CD4-positive, alpha-beta T cell treated with Interleukin-4 for 4 hours (primary cell): ENCODE measurements at regions not wholly inside any gene's neighbourhood (a gene's known extent, or its start where the extent isn't known, plus 50 kb on each side); places are given as distances from the start of the nearest gene placed in this dataset.

Source experiments
- DNase-seq: peaks from one replicate; pipeline ENCODE4 v3.0.0-alpha.2; 2020

DNA sequence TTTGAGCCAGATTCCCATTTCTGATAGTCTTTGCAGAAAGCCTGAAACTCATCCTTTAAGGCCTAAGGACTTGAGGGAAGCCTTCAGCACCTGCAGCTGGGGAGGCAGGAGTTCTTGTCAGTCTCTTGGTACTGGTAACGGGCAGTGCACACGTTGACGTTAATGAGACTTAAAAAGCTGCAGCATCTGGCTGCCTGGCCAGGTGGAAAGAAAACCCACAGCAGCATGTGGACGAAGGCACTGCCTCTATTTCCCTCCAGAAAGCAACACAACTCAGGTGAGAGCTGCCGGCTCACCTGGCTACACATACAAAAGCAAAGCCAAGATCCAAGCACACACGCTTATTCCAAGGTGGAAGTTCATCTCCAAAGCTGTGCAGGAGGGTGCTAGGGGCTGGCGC lies 178.8 kb downstream of the ANAPC1 start:
- DNase-seq: no peak

DNA sequence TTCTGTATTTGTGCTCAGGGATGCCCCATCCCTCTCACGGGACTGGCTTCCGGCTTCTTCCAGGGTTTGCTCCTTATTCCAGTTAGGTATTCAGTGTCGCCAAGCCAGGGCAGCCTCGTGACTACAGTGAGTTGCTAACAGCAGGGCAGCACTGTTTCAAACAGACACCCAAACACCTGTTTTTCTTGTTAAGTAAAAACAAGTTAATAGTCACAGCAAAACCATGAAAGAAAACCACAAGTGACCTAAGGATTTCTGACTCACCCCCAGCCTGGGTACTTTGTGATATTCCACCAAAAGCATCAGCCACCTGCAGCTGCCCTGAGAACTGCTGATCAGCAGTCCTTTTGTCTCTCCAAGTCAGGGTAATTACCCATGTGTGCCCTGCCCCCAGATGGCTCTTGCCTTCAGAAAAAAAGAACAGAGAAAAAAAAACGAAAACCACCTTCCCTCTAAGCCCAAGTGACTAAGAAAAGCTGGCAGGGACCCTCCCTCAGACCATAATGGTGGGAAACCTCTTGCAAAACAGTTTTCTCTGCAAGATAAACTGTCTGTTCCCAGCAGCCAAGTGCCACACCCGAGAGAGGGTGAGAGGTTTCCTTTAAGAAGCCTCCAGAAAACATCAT lies 178.2 kb downstream of the ANAPC1 start:
- peak; percentile 78 for DNase-seq

DNA sequence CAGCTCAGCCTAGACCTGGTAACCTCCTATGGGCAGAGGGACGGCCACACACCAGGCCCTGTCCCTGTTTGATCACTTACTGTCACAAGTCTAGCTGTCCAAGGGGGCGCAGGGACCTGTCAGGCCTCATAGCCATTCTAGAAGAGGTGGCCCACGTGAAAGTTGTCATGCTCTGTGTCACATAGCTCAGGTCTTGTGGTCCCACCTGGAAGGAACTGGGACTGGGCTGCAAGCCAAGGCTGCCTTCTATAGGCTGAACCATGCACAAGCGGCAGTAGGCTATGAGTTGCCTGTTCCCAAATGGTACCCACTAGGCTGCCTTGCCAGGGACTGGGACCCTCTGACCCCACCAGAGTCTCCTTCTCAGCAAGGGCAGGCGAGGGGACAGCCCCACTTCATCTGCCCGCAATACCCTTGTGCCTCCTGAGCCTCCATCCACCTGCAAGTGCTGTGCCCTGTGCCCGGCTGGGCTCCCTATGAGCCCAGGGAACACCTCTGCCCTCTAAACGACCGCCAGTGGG lies 177.5 kb downstream of the ANAPC1 start:
- DNase-seq: no peak

DNA sequence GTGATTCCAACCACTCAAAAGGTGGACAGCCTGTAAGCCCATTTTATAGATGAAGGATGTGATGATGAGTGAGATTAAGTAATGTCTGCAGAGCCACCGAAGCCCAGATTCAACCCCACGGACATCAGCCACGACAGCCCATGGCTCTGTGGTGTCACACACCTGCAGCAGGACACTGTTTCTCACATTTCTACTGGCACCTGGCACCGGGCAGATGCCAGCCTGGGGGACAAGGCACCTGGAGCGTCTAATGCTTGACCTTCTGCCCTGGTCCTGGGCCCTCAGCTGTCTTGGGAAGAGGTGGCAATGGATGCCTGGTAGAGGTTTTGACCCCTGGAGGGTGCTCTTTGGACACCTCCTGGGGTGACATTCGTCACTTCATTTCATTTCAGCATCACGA lies 176.3 kb downstream of the ANAPC1 start:
- no peak for DNase-seq

DNA sequence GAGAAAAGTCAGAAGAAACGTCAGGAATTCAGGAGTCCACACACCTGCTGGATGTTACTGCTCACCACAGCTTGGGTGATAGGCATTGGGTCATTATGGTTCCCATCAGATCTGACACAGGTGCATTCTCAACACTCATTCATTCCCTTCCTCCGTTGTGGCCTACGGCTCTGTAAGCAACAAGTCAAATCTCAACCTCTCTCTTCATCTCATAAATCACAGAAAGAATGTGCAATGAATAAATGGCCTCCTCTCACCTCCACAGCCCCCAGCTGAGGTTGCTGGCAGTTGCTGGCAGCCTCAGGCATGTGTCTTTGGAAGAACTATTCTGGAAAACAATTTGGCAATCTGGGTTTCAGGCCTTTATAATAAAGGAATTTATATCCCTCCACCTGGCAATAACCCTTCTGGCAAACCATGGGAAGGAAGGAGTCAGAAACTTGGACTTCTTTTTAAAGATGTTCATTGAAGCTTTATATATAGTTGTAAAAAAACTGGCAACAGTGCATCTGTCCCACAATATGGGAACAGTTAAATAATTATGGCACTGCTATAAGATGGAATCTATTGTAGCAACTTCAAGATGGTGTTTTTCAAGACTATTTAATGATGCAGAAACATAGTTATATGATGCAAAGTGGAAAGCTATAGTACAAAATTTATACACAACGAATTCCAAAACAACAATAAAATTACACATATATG lies 175.4 kb downstream of the ANAPC1 start:
- DNase-seq: no peak

DNA sequence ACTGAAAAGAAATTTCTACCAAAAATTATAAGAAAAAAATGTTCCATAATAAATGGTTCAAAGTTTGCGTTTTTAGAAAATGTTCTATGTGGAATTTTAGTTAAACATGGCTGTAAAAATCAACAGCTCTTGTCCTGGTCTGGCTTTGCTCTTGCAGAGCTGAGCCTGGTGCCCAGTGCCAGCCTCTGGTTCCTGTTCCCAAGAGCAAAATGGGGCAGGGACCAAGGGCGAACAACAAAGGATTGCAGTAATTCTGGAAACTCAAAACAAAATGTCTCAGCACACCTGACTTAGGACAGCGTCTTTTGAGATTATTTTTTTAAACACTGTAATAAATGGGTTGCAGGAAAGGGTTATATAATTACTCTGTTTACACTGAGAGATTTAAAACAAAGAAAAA lies 174.7 kb downstream of the ANAPC1 start:
- DNase-seq: no peak

DNA sequence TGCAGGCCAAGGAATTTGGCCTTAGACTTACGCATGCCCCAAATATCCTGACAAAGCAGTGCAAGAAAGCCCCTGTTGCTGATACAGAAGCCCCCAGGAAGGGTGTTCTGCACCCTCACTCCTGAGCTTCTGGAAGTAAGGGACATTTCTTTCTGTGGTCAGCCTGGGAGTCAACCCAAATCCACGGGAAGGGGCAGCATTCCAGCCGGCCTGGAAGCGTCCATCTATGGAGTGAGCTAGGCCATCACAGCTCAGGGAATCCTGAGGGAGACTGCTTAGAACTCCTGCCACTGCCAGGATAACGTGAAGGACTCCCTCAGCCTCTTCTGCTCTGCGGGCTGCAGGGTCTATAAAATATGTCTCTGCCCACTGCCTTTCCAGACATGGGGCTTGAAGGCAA lies 173.9 kb downstream of the ANAPC1 start:
- DNase-seq: no peak

DNA sequence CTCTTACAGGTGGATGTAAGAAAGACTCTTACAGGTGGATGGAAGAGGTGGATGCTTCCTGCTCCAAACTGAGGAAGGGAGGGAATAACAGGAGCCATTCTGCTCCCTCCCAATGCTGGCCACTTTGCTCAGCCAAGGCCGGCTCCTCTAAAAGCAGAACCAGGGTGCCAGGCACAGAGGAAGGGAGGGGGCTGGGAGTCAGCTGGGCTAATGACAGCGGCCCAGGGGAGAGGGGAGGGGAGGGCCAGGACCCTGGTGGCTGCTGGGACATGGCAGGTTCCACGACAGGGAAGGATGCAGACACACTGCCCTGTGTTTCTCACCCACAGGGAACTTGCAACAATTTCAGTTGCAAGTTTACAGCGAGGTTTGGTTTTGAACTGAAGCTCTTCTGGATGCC lies 173.4 kb downstream of the ANAPC1 start:
- no peak for DNase-seq

DNA sequence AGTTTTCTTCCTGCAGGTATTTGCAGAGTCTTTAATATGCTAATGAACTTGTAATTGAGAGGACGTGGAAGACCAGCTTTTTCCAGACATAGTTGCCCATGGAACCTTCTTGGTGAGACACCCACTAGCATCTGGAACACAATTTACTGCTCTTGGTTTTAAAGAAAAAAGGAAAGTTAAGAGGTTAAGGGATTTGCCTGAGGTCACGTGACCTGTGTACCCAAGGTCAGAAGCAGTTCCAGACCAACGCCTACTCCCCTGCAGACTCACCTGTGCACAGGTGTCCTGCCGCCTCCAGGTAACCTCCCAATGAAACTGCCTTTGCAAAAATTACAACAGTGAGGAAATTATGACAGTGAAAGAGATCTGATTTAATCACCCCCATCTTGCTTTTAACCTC lies 172.7 kb downstream of the ANAPC1 start:
- DNase-seq: no peak

DNA sequence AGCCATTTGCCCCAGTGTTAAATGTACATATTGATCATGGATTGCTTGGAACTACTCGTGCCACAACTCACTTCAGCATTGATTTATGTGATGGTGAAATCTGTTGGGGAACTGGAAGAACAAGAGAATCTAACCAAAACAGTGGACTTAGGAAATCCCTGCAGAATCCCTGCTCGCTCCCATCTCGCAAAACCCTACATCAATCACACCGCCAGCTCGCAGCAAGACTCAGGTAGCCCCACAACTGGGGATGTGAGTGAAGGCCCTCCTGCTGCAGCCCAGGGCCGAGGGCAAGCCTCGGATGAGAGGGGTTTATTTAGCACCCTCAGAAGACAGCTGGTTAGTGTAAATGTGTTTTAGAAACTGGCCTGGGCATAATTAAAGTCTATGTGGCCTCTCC lies 171.6 kb downstream of the ANAPC1 start:
- no peak for DNase-seq

DNA sequence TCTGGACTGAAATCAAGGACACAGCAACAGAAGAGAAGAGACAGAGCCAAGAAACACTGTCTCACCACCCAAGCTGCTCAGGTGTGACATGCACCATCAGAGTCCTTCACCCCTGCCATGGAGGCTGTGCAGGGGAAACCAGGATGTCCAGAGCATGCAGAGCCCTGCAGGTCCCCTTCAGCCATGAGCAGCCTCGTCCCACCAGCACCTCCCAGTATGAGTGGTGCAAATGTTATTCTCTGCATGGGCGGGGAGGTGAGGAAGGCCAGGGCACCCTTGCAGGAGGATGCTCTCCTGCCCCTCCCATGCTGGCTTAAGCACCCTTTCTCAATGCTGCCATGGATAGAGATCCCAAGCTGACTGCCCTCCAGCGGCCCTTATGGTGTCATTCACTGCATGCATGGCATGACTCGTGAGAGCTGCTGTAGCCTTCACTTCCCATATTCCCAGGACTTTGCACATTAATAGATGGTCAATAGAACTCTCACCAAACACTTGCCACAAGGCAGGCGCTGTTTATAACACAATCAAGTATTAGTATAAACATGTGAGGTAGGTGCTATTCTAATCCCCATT lies 171.0 kb downstream of the ANAPC1 start:
- no peak for DNase-seq

DNA sequence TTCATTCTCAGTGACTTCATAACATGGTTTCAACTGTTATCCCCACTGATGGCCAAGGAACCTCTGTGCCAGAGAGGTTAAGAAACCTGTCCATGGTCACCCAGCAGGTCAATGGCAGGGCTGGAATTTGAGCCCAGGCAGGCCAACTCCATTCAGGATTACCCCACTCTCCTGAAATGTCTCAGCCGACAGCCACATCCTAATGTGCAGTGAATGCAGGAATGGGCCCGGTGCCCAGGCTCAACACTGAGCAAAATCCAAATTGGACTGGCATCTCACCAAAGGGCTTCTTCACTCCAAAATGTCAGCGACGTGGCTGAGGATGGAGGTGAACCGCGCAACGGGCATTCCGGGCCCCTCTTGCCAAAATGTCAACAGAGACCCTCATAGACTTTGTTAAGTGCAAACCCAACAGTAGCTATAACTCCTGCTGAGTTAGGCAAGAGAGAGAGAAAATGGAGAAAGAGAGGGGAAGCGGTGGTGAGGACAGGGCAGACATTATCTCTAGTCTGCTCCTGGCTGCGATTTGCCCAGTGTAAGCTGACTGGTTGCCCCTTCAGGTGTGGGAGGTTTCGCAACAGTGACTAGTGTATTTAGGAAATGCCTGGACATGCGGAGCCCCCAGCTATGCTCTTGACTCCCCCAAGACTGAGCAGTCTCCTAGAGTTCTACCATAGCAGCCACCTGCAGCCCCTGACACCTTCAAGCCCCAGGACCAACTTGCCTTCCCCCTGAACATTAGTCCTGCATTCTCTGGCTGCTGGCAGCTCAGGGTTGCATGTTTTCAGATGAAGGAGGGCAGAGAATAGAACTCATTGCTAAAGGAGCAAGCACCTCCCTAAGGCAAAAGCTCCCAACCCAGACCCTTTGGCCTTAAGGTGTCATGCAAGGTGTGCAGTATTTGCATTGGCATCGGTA lies 167.7 kb downstream of the ANAPC1 start:
- no peak for DNase-seq

DNA sequence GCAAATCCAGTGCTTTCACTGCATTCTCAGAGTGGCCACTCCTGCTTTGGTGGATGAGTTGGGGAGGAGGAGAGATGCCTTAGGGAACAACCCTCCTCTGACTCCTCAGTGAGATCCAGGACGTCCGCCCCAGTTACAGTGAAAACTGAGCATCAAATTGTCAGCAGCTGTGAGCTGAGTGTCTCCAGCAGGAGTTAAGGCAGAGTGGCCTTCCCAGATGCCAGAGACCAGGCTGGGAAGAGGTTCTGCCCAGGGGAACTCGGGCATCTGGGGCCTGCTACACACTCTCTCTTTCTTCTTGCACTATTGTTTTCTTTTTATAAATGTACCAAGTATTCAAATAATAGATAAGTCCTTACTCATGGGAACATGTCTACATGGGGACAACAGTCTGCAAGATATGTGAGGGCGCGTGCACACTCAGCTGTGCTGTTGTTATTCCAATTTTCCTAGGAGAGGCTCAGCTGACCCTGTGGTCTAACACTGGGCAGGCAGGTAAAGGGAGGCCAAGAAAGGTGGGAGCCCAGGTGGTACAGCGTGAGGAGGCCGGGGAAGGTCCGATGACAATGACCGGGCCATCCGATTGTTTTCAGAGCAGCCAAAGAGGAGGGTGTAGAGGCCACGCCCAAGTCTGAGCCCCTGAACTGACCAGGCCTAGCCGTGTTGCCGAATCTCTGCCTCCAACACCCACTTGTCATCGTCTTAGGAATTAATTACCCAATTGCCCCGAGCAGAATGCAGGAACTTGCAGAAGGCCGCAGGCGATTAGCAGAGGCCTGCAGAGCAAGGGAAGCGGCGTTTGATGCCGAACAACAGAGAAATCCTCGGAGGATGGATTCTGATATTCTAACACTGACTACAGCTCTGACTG lies 166.9 kb downstream of the ANAPC1 start:
- no peak for DNase-seq
